Omental fat pad (tissue), 3 donors: ENCODE measurements at regions not wholly inside any gene's neighbourhood (a gene's known extent, or its start where the extent isn't known, plus 50 kb on each side); places are given as distances from the start of the nearest gene placed in this dataset.

Experiments used
- ATAC-seq: fragments of 150-250 bp; one replicate; pipeline ENCODE4 v1.9.1; 2016; ENCODE audit warnings: mild to moderate bottlenecking, moderate library complexity; ENCODE audit not compliant: low FRiP score
- DNase-seq: peaks from one replicate; pipeline ENCODE4 v3.0.0-alpha.2; 2019; ENCODE audit warnings: low spot score
- CTCF ChIP-seq, 3 donors: fragments of 450-650 bp; IDR thresholded peaks; one replicate each; pipeline ENCODE4 v1.5.1; 2016 to 2017; ENCODE audit warnings: antibody characterized with exemption in 3 of 3, mild to moderate bottlenecking in 3 of 3, moderate library complexity in 2 of 3

GRCh38 chr13:90015565-90016507, 1331.7 kb upstream of the MIR17HG start:
- ATAC-seq (no peak), DNase-seq (no peak)
- TF ChIP-seq CTCF (IDR thresholded peaks at IDR 0.05), result no peak

- TF ChIP-seq CTCF (IDR thresholded peaks at IDR 0.05), result no peak
- no peak for ATAC-seq
- no peak for DNase-seq
Measured at GRCh38 chr13:90016688-90017087, 1330.8 kb upstream of the MIR17HG start.

- no peak for ATAC-seq
- no peak for TF ChIP-seq CTCF (IDR thresholded peaks at IDR 0.05)
- DNase-seq, result no peak
Measured at GRCh38 chr13:90020536-90021070, 1326.9 kb upstream of the MIR17HG start.

- no peak for DNase-seq
- no peak for ATAC-seq
- TF ChIP-seq CTCF (IDR thresholded peaks at IDR 0.05), result no peak
Measured at GRCh38 chr13:90027409-90027808, 1320.1 kb upstream of the MIR17HG start.

- no peak for DNase-seq
- no peak for ATAC-seq
- TF ChIP-seq CTCF (IDR thresholded peaks at IDR 0.05), result no peak
Measured at GRCh38 chr13:90032313-90032712, 1315.2 kb upstream of the MIR17HG start.

- no peak for ATAC-seq
- no peak for TF ChIP-seq CTCF (IDR thresholded peaks at IDR 0.05)
- DNase-seq, result no peak
Measured at GRCh38 chr13:90032841-90033493, 1314.5 kb upstream of the MIR17HG start.
